Activated T-cell treated with anti-CD3 and anti-CD28 coated beads, Interleukin-2, amount 50 U/mL, for 1 hour (primary cell): ENCODE measurements at regions not wholly inside any gene's neighbourhood (a gene's known extent, or its start where the extent isn't known, plus 50 kb on each side); places are given as distances from the start of the nearest gene placed in this dataset.
"Not testable (repeated sequence)": the region's sequence is repeated elsewhere in the genome, so short reads cannot be mapped to it uniquely, and the experiment has no call there.

ENCODE experiments used
- DNase-seq: peaks from one replicate; pipeline ENCODE4 v3.0.0-alpha.2; 2020

GRCh38 chr4:23976423-23976822 is 86.6 kb upstream of the PPARGC1A start:
- no peak for DNase-seq

GRCh38 chr4:23973308-23973855 is 83.5 kb upstream of the PPARGC1A start:
- no peak for DNase-seq

- DNase-seq: no peak
Measured at GRCh38 chr4:23972805-23973204, 83.0 kb upstream of the PPARGC1A start.

- DNase-seq: no peak
Measured at GRCh38 chr4:23972187-23972586, 82.3 kb upstream of the PPARGC1A start.

- no peak for DNase-seq
Measured at GRCh38 chr4:23970201-23970850, 80.5 kb upstream of the PPARGC1A start.

- no peak for DNase-seq
Measured at GRCh38 chr4:23969635-23970145, 79.8 kb upstream of the PPARGC1A start.

- no peak for DNase-seq
Measured at GRCh38 chr4:23967281-23967680, 77.4 kb upstream of the PPARGC1A start.

GRCh38 chr4:23966725-23967124 is 76.9 kb upstream of the PPARGC1A start:
- DNase-seq: no peak

- no peak for DNase-seq
Measured at GRCh38 chr4:23962462-23962861, 72.6 kb upstream of the PPARGC1A start.

GRCh38 chr4:23961395-23961794 is 71.5 kb upstream of the PPARGC1A start:
- not testable (repeated sequence) for DNase-seq

GRCh38 chr4:23959396-23960148 is 69.7 kb upstream of the PPARGC1A start:
- DNase-seq: no peak

GRCh38 chr4:23958749-23959148 is 68.9 kb upstream of the PPARGC1A start:
- DNase-seq: no peak

- DNase-seq: no peak
Measured at GRCh38 chr4:23957465-23957864, 67.6 kb upstream of the PPARGC1A start.

- DNase-seq: no peak
Measured at GRCh38 chr4:23956601-23957364, 66.9 kb upstream of the PPARGC1A start.

GRCh38 chr4:23952258-23952657 is 62.4 kb upstream of the PPARGC1A start:
- no peak for DNase-seq

- no peak for DNase-seq
Measured at GRCh38 chr4:23947826-23948225, 58.0 kb upstream of the PPARGC1A start.

- DNase-seq: no peak
Measured at GRCh38 chr4:23946299-23946698, 56.5 kb upstream of the PPARGC1A start.

- DNase-seq: no peak
Measured at GRCh38 chr4:23945451-23946017, 55.7 kb upstream of the PPARGC1A start.

GRCh38 chr4:23944556-23944955 is 54.7 kb upstream of the PPARGC1A start:
- not testable (repeated sequence) for DNase-seq

- DNase-seq: no peak
Measured at GRCh38 chr4:23943478-23943877, 53.6 kb upstream of the PPARGC1A start.

GRCh38 chr4:23942471-23942870 is 52.6 kb upstream of the PPARGC1A start:
- DNase-seq: no peak
